CD4-positive, alpha-beta T cell treated with Interferon alpha-2 for 1 hour (primary cell): ENCODE measurements at regions not wholly inside any gene's neighbourhood (a gene's known extent, or its start where the extent isn't known, plus 50 kb on each side); places are given as distances from the start of the nearest gene placed in this dataset.
A peak's percentile ranks its signal among the peaks of the same experiment; 100 is the strongest.

Source experiments
- DNase-seq, 2 donors: peaks; one replicate each; pipeline ENCODE4 v3.0.0-alpha.2; 2020 to 2022

DNA sequence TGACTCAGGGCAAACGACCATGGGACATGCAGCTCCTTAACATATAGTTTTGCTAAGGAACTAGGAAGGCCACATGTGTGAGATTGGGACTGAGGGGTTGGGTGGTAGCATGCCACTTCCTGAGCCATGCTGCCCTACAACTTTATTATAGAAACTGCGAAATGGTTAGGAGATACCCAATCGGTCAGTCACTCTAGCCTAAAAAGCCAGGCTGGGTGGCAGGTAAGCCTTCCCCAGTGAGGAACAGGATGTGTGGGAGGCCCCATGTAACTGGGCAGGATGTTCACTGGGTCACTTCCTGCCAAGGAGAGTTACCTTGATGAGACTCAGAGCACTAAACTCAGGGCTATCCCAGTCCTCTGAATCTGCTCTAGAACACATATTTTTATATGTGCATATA lies 123.5 kb downstream of the MAP3K7 start:
- DNase-seq: peak in 1 of 2 donors; percentile 59

DNA sequence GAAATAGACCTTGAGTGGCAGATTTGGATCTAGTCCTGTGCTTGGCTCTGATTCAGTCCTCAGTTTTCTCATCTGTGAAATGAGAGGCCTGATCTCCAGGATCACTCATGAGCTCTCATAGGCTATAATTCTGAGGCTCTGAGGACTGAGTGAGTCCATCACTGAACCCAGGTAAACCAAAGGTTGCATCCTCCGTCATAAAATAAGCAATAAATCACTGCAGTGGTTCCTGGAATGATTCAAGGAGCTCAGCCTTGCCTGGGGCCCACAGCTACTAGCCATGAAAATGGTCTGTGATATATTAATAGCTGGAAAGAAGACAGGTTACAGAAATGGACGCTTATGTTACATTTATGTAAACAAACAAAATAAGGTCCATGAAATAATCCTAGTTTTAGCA lies 124.8 kb downstream of the MAP3K7 start:
- no peak for DNase-seq

DNA sequence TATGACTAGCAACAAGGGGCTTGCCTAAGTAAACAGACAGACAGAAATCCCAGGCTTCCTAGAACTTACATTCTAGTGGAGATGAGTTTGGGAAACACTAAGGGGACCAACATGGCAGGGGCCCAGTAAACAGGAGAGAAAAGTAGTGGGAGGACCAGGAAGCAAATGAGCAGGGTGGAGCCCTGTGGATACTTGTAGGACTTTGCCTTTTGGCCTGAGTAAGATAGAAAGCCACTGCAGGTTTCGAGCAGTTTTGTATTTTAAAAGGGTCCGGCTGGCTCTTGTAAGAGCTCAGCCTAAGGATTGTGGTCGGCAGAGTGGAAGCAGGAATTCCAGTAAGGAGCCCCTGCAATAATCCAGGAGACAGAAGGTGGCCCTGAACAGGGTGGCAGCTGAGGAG lies 125.5 kb downstream of the MAP3K7 start:
- DNase-seq: no peak

DNA sequence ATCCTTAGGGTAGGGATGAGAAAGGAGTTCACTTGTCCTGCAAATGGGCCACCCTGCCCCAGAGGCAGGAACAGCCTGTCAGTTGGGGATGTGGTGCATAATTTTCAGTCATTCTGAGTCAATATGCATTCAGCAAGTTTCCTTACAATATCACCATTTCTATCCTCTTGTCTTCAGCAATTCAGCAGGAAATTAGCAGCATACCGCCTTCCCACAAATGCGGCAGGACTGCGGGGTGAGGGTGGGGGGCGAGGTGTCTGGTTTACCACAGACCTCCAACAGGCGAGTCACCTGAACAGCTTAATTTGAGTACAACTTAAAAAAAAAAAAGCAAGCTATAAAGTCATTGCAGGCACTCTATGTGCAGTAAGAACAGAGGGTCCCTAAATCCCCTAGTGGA lies 126.8 kb downstream of the MAP3K7 start:
- no peak for DNase-seq

DNA sequence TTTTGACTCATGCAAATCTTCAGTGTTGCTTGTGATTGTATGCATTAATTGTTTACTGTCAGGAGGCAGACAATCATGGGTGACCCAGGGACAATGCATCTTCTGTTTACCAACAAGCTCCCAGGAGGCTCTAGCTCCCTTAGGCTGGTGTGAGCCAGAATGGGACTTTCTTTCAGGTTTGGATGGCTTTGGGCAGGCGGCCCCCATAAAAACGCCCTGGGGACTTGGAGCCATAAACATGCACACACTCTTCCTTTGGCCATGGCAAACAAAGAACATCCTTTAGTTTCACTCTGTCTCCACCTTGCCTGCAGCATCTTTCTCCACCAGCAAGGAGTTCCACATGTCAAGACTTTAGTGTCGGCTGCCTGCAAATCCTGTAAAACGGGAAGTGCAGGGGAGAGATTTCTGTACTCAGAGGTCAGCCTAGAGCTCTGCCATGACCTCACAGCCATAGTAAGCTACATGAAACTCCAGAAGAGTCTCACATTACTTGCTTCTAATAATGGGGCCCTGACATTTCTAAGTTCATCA lies 127.6 kb downstream of the MAP3K7 start:
- no peak for DNase-seq

DNA sequence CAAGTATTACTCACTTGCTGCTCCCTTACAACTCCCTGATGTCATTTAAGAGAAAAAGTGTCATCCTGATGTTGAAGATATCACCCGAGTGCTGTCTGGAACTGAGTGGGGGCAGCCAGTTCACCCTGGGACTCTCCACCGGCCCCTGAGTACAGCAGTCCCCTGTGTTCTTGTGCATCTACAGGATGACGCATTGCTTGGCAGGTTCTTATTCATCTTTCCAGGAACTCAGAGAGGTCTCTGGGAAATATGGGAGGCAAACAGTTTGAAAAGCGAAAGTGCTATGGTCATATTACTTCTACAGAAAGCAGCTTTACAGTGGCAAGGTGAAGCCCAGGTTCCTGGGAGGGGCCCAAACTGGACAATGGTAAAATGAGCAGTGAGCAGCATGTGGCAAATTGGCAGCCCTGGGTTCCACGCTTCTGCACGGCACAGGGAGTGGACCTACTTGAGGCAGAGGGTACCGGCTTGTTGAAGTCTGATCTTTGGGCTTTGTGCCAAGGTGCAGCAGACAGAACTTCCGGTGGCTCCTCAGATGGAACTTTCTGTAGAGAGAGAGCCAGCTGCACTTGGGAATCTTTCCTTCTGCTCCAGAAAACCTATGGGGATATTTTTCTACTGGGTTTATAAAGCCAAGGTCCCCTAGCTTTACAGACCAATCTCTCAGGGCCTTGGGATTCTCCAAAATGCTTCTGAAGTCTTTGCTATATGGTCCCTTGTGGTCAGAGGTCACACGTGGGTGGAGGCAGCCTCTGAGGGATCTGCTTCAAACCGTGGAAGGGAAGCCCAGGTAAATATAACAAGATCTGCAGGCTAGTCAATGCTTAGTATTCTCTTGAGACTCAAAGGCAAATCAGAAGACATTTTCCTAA lies 128.3 kb downstream of the MAP3K7 start:
- peak; percentile 70 to 86 for DNase-seq

DNA sequence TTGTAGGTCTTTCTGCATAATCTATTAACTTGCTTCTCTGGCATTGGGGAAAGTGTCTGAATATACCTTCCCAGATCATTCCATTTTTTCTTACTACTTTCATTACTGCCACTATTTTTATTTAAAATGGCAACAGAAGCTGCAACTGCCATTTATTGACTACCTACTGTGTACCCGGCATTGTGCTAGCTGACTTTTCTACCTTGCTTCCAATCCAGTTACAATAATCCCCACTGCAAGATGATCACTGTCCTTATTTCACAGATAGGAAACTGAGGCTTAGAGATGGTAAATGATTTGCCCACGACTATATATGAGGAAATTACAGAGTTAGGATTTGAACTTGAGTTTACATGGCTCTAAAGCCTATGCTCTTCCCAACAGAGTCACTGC lies 129.0 kb downstream of the MAP3K7 start:
- DNase-seq: no peak

DNA sequence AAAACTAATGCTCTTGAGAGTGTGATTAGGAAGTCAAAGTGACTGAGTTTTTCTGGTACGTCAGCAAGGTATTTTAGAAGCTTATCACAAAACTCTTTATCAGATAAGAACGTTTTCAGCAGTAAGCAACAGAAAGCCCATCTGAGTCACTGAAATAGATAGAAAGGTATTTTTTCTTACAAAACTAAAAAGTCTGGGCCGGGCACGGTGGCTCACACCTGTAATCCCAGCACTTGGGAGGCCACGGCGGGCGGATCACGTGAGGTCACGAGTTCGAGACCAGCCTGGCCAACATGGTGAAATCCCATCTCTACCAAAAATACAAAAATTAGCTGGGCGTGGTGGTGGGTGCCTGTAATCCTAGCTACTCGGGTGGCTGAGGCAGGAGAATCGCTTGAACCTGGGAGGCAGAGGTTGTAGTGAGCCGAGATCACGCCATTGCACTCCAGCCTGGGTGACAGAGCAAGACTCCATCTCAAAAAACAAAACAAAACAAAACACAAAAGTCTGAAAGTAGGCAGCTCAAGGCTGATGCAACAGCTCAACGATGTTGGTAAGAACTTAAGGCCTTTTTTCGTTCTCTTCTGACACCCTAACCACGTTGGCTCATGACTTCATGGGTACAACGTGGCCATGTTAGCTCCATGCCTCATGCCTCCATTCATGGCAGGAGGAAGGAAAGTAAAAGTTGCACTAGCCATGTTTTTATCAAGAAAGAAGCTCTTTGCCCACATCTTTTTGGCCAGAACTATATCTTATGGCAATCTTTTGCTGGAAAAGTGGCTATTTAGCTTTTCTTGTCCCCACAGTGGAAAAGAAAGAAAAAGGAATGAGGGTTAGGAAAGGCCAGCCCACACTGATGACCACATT lies 129.6 kb downstream of the MAP3K7 start:
- peak in 1 of 2 donors; percentile 34 for DNase-seq

DNA sequence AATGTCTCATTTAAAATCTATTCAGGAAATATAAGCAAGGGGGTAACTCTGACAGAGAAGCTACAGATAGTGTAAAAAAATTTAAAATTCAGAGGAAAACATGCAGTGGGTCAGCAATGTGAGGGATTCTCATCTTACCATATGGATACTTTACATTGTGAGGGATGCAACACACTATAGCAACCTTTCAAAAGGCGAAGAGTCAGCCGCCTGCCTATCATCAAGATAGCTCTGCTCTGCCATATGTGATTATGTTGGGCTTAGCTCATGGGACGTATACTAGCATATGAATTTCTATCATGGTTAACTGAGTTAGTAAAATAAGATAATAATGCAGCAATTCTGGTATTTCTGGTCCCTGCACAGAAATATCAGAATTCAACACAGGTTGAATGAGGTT lies 130.9 kb downstream of the MAP3K7 start:
- DNase-seq: no peak

DNA sequence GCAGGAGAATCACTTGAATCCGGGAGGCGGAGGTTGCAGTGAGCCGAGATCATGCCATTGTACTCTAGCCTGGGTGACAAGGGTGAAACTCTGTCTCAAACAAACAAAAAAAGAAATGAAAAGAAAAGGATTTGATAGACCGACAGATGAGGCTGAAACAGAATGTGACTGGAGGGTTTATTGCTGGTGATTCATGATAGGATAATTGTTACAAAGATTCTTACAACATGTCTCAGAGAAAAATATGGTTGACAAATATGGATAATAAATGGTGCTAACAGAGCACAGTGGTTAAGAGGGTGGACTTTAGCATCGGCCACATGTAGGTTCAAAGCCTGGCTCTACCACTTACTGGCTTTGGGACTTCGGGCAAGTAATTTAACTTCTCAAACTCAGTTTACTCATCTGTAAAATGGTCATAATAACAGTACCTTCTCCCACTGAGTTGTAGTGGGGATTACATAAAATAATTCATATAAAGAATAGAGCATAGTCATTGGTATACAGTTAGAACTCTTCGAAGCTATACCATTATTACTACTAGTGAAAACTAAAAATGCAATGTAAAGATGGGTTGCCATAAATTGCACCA lies 131.9 kb downstream of the MAP3K7 start:
- no peak for DNase-seq

DNA sequence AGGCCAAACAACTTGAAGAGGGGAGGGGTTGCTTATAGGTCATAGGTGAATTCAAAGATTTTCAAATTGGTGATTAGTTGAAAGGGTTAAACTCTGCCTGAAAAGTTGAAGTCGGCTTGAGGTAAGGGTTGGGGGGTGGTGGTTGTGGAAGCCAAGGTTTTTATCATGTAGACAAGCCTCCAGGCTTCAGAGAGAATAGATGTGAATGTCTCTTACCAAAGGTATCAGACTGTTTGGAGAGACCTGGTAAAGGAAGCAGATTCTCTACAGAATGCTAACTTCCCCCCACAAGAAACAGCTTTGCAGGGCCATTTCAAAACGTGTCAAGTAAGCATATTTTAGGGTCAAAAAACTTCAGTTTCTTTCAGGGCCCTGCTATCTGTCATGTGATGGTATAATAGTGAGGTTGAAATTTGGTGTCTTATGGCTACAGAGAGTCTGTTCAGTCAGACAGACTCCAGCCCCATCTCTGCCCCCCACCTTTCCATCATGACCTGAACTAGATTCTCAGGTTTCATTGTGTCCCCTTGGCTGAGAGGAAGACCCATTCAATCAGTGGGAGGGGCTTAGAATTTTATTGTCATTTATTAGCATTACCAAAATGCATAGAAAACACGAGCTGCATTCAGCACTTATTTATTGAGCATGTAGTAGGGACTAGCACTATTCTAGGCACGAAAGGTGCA lies 136.5 kb downstream of the MAP3K7 start:
- DNase-seq: no peak

DNA sequence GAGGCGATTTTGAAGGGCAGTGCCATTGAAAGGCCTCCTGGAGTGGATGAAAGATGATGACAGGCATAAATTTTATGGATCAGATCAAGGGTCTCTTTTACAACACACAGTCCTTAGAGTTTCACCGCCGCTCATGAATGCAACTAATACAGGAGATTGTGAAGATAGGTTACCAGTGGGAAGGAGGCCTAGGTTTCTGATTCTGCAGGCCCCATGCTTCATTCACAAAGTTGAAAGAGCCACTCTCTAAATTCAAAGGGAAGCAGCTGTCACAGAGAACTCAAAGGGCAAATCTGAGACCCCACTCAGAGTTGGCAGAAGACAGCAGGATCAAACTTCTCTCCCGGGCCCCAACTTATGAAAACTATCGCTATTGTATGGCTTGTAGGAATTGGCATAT lies 137.6 kb downstream of the MAP3K7 start:
- no peak for DNase-seq

DNA sequence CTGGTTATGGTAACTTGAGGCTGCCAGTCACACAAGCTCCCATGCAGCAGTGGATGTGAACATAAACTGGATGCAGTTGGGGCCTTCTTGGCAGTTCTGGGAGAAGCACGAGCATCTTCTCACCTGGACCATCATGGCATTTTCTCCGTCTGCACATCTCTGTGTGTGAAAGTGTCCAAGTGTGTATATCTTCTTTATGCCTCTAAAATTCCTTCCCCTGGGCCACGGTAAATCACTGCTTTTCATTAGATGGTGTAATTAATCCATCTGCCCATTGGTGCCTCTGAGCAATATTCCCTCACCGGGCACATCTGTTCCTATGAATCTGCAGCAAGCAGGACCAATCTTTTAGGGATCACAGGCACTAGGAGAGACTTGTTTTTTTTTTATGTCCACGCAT lies 138.0 kb downstream of the MAP3K7 start:
- no peak for DNase-seq

DNA sequence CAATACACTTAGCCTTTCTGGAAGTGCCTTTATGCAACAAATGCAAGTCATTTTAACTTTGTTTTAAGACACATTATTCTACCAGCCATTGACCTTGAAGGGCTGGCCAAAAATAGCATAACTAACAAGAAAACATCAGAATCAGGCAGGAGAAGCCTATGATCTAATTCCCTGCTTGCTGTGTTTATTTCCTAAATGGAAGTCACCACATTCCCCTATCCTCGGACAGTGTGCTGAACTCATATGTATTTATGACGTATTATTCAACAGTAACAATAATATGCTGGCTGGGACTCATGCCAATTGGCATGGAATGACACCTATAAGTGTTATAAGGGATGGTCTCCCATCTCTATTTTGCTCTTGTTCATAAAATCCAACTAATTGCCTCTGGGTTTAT lies 140.7 kb downstream of the MAP3K7 start:
- no peak for DNase-seq

DNA sequence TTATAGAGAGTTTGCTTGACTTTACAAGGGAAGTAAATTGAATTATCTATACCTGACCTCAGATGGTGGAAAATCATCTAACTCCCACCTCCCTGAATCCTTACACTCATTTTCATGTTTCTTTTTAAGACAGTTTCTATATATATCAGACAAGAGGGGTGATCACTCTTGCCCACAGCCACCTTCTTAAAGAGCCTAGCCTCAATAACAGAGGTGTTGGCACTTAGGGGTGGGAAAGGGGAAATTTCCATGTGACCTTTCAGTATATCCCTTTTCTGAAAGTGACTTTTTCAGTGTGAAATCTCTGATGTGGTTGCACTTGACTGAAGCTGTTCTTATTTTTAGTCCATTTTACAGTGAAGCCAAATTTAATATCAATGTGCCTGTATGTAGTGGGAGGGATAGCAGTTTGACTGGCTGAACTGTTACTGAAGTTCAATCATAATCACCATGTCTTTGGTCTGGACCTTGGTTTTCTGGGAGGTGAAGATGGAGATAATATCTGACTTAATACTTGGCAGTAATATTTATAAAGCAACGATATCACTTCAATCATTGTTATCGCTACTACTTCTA lies 141.3 kb downstream of the MAP3K7 start:
- DNase-seq: no peak

DNA sequence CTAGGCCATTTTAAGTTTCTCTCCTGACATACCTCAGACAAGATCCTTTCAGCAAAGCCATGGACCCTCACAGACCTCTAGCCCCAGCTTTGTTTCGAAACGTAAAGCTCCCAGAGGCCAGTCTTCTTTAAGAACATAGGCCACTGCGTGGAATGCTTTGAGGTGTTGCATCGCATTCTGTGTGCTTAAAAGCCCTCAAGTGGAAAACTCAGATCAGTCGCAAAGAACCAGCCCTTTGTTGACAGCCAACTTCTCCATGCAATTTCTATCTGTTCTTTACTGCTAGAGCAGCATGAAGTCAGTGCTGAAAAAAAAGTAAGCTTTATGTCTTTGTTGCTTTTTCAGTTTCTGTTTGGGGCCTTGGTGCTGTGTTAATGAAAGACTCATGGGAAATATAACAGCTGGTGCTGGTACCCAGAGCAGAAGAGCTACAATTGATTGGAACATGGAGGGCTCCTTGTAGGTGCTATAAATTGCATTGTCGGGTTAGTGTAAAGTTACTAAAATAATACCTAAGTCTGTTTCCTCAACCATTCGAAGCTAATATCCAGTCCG lies 142.6 kb downstream of the MAP3K7 start:
- no peak for DNase-seq

DNA sequence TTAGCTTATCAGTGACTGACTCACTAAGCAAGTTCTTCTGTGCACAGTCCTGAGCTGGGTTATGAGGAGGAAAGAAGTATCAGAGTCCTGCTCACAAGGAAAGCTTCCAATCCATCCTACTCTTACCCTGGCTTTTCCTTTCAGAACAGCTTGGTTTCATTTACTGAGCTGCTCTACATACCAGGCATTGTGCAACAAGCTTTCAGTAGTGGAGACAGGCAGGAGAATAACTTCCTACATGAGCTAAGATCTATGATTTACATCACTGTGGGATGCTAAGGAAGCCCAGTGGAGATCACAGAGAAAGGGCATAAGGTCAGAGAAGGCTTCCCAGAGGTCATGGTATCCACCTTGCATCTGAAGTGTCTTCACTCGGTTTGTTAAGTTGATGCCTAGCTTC lies 144.5 kb downstream of the MAP3K7 start:
- no peak for DNase-seq

DNA sequence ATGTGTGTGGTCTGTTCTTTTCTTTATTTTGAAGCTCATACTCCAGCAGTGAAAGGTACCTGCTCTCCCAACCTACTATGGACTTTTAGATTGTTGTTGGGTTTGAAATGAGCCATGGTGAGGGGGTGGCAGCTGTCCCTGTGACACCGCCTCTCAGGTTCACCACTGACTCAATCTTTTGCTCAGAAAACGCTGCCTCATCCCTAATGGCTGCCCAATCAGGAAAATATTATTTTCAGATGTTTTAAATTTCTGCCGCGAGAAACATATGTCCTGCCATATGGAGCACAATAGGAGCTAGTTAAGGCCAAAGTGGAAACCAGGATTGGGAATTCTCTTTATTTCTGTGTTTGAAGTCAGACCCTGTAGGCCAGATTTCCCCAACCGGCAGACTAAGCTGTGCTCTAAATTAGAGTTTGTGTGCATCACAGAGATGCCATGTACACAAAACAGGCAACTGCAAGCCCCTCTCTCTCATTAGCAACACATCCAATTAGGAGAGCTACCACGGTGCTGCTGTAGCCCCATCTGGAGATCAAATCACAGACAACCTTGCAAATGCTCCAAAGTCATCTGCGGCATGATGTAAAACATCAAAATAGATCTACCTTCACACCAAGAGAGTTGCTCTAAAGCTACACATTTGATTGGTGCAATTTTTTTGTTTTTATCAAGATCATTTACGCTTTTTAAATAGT lies 144.1 kb upstream of the BACH2 start:
- DNase-seq: no peak

DNA sequence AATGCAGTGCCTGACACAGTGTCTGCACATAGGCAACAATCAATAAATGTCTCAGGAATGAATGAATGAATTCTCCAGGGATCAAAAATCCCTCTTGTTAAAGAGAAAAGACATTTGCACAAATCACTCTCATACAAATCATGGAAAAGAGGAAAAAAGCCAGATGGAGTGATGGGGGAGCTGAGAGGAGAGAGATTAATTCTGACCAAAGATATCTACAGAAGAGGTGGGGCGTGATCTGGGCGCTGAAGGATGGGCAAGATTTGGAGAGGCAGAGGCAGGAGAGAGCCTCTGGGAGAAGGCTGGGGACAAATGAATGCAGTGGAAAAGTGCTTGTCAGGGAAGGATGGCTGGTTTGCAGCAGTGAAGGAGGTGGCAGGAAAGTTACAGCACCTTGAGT lies 142.9 kb upstream of the BACH2 start:
- DNase-seq: no peak

DNA sequence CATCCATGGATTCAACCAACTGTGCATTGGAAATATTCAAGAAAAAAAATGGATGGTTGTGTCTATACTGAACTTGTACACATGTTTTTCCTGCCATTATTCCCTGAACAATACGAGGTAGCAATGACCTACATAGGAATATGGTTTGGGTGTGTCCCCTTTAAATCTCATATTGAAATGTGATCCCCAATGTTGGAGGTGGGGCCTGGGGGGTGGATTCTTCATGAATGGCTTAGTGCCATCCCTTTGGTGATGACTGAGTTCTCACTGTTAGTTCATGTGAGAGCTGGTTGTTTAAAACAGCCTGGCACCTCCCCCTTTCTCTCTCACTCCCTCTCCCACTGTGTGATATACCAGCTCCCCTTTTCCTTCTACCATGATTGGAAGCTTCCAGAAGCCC lies 139.8 kb upstream of the BACH2 start:
- DNase-seq: no peak

DNA sequence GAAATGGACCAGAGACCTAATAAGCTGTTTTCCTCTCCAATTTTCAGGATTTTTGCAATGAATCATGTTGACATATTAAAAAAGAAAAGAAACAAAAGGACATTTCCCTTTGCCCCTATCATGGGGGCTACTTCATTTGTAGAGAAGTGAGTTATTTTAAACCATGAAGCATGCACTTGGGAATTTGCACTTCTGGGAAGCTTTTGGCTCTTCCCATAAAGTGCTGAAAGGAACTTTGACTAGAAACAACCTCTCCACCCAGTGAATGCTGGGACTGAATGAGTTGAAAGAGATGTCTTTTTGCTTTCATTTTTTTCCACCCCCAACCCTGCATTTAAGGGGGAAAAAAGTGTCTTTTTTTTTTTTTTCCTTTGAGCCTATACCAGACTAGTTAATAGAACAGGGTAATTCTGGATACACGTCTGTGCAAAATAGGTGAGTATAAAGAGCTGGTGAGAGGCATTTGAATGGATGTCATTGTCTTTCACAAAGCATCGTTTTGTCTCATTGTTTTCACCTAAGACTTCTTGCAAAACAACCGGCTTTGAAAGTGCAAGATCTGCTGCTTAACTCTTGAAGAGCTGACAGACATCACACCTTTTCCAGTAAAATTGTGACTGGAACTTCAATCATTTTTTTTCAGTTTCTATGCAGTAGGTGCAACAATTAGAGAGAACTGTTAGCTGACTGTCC lies 138.7 kb upstream of the BACH2 start:
- no peak for DNase-seq
